ENCODE measurements at regions not wholly inside any gene's neighbourhood (a gene's known extent, or its start where the extent isn't known, plus 50 kb on each side); places are given as distances from the start of the nearest gene placed in this dataset.
"Not testable (repeated sequence)": the region's sequence is repeated elsewhere in the genome, so short reads cannot be mapped to it uniquely, and the experiment has no call there.

DNA sequence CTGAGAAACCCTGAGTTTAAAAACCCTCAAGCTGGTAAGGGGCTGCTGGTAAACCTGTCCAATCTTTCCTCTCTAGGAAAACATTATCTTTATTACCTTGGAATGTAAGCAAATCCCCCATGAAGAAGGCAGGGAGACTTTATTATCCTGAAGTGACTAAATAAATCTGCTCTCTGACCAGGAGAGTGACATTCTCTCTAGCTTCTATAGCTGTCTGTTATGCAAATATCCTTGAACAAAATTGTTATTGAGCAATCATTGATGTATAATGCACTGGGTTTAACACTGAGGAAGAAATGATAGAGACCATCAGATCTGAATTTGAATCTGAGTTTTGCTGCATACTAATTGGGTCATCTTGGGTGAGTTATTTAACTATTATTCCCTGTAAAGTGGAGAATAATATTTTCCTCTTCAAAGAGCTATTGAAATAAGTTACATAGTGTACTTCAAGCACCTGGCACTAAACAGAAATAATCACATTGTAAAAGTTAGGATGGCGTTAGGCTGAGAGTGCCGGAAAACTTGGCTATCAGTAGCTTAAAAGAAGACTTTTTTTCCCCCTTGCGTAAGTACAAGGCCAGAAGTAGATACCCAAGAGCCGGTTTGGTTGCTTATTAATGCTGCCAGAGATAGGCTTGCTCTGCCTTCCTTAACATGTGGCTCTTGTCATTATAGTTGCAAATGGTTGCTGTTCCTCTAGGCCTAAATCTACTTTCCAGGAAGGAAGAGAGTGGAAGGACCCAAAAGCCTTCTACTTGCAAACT, 1503.1 kb downstream of the KHDRBS2 start:
- not testable (repeated sequence) for TF ChIP-seq CTCF (IDR thresholded peaks at IDR 0.05; ENCODE audit: control extremely low read depth in 1 of 3, insufficient read depth in 1 of 3, low read depth in 1 of 3, low read length in 3 of 3); CHD2 (IDR thresholded peaks at IDR 0.05; ENCODE audit: low read length)
- TF ChIP-seq, protein P1, sequence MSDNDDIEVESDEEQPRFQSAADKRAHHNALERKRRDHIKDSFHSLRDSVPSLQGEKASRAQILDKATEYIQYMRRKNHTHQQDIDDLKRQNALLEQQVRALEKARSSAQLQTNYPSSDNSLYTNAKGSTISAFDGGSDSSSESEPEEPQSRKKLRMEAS (IDR thresholded peaks at IDR 0.05): not testable (repeated sequence)

Data from H1 (cell line).